SK-N-MC (cell line): ENCODE measurements at regions not wholly inside any gene's neighbourhood (a gene's known extent, or its start where the extent isn't known, plus 50 kb on each side); places are given as distances from the start of the nearest gene placed in this dataset.

Source experiments
- EZH2 ChIP-seq: fragments of 200-600 bp; sonication (generic); IDR thresholded peaks from one replicate; pipeline ENCODE4 v1.6.1; 2017; ENCODE audit warnings: antibody characterized with exemption
- POLR2AphosphoS5 ChIP-seq: IDR thresholded peaks from 2 replicates; pipeline ENCODE4 v1.6.1; 2012; ENCODE audit warnings: mild to moderate bottlenecking, low read depth, low read length, borderline replicate concordance

- no peak for TF ChIP-seq POLR2AphosphoS5
- TF ChIP-seq EZH2, result no peak
Measured at GRCh38 chr7:139131-139530, 53.2 kb upstream of the FAM20C start.
